ENCODE measurements at regions not wholly inside any gene's neighbourhood (a gene's known extent, or its start where the extent isn't known, plus 50 kb on each side); places are given as distances from the start of the nearest gene placed in this dataset.

DNA sequence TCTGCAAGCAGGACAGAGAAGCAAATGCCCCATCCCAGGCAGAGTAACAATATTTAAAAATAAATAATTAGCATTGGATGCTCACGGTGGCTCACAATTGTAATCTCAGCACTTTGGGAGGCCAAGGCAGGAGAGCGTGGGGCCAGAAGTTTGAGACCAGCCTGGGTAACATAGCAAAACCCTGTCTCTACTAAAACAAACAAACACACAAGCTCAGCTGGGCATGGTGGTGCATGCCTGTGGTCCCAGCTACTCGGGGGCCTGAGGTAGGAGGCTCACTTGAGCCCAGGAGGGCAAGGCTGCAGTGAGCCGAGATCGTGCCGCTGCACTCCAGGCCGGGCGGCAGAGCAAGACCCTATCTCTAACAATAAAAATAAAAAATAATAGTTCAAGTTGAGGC lies 74.7 kb upstream of the NCOR2 start:
- Histone ChIP-seq H3K9me2 (ENCODE audit: insufficient read depth) (no peaks in the 10 kb centered on the region), H3K4me1 (replicated peaks; ENCODE audit: insufficient read depth) (peaks cover 37% of the 10 kb centered on the region), H3K4me2 (no peak overlapping the region), H4K20me1 (ENCODE audit: insufficient read depth) (no peaks in the 10 kb centered on the region), H3K36me3 (ENCODE audit: low read depth) (no peaks in the 10 kb centered on the region), H3F3A (ENCODE audit: insufficient read depth, low read depth) (peaks cover 21% of the 10 kb centered on the region), H3K27me3 (ENCODE audit: insufficient read depth, low read depth) (no peaks in the 10 kb centered on the region), H3K4me3 (no peak overlapping the region), H3K9me3 (ENCODE audit: insufficient read depth, low read depth) (no peaks in the 10 kb centered on the region), H3K27ac (no peak overlapping the region), H3K79me2 (ENCODE audit: low read depth) (no peaks in the 10 kb centered on the region), H2AFZ (no peak overlapping the region)
- ChIA-PET CTCF (no interaction called here), POLR2A (ENCODE audit: unreplicated experiment) (no interaction called here)
- intact Hi-C loops (cut with micrococcal nuclease; ENCODE audit: unreplicated experiment) = no loop called here
- no peak for DNase-seq
- TF ChIP-seq EZH2 (IDR thresholded peaks at IDR 0.05; ENCODE audit: low read depth) = no peak
- TF ChIP-seq, protein P1, sequence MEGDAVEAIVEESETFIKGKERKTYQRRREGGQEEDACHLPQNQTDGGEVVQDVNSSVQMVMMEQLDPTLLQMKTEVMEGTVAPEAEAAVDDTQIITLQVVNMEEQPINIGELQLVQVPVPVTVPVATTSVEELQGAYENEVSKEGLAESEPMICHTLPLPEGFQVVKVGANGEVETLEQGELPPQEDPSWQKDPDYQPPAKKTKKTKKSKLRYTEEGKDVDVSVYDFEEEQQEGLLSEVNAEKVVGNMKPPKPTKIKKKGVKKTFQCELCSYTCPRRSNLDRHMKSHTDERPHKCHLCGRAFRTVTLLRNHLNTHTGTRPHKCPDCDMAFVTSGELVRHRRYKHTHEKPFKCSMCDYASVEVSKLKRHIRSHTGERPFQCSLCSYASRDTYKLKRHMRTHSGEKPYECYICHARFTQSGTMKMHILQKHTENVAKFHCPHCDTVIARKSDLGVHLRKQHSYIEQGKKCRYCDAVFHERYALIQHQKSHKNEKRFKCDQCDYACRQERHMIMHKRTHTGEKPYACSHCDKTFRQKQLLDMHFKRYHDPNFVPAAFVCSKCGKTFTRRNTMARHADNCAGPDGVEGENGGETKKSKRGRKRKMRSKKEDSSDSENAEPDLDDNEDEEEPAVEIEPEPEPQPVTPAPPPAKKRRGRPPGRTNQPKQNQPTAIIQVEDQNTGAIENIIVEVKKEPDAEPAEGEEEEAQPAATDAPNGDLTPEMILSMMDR (conservative IDR thresholded peaks at IDR 0.05) = no peak
- BruUV-seq (replicated peaks) = no TSS peak

DNA sequence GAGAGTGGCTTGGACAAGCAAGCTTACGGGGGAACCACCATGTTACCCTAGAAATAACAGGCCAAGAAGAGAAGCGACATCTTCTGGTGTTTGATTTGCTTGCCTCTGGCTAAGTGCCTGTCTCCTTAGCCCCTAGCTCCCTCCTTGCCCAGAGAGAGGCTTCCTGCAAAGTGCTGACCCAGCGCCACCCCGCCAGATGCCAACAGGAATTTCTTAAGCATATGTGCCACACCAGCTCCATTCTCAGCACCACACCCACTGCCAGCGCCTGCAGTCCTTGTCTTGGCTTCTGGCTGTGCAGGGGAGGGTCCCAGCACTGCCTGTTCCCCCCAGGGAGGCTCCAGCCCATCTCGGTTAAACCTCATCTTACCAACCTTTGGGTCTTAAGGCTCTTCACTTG lies 74.2 kb upstream of the NCOR2 start:
- TF ChIP-seq, protein P1 (conservative IDR thresholded peaks at IDR 0.05) = no peak
- no peak for TF ChIP-seq EZH2 (IDR thresholded peaks at IDR 0.05; ENCODE audit: low read depth)
- CTCF ChIA-PET = no interaction called here
- Histone ChIP-seq H3K4me2 (no peak overlapping the region), H3F3A (ENCODE audit: insufficient read depth, low read depth) (peaks cover 26% of the 10 kb centered on the region), H4K20me1 (ENCODE audit: insufficient read depth) (no peaks in the 10 kb centered on the region), H2AFZ (no peak overlapping the region), H3K4me3 (no peak overlapping the region), H3K36me3 (ENCODE audit: low read depth) (no peaks in the 10 kb centered on the region), H3K9me2 (ENCODE audit: insufficient read depth) (no peaks in the 10 kb centered on the region), H3K27me3 (ENCODE audit: insufficient read depth, low read depth) (no peaks in the 10 kb centered on the region), H3K9me3 (ENCODE audit: insufficient read depth, low read depth) (no peaks in the 10 kb centered on the region), H3K27ac (no peak overlapping the region), H3K79me2 (ENCODE audit: low read depth) (no peaks in the 10 kb centered on the region), H3K4me1 (replicated peaks; ENCODE audit: insufficient read depth) (peaks cover 42% of the 10 kb centered on the region)
- no peak for DNase-seq
- POLR2A ChIA-PET (ENCODE audit: unreplicated experiment) = no interaction called here
- no TSS peak for BruUV-seq (replicated peaks)
- intact Hi-C loops (cut with micrococcal nuclease; ENCODE audit: unreplicated experiment) = no loop called here

DNA sequence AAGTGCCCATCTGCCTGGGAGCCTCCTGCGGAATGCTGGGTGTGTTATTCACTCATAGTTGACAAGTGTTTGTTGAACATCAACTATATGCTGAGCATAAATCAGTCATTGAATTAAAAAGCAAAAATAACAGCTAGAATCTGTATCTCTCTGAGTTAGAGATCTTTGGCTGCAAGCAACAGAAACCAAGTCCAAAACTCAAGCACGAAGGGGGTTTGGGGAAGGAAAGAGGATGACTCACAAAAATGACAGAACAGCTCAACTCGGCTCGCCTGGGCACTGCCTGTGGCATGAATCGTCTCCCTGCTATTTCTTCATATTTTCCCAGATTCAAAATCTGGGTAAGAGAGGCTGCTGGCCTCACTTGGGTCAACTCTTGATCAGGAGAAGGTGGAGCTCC lies 72.6 kb upstream of the NCOR2 start:
- Histone ChIP-seq H3F3A (ENCODE audit: insufficient read depth, low read depth) (peaks cover 42% of the 10 kb centered on the region), H3K4me2 (peak overlapping the region; percentile 58), H2AFZ (no peak overlapping the region), H3K36me3 (ENCODE audit: low read depth) (no peaks in the 10 kb centered on the region), H4K20me1 (ENCODE audit: insufficient read depth) (no peaks in the 10 kb centered on the region), H3K4me1 (replicated peaks; ENCODE audit: insufficient read depth) (peaks cover 58% of the 10 kb centered on the region), H3K27ac (peak overlapping the region; percentile 88), H3K27me3 (ENCODE audit: insufficient read depth, low read depth) (no peaks in the 10 kb centered on the region), H3K79me2 (ENCODE audit: low read depth) (no peaks in the 10 kb centered on the region), H3K9me3 (ENCODE audit: insufficient read depth, low read depth) (0 out of 2 replicates have a peak, but pooled peaks cover 9% of the 10 kb centered on the region), H3K4me3 (no peak overlapping the region), H3K9me2 (ENCODE audit: insufficient read depth) (no peaks in the 10 kb centered on the region)
- BruUV-seq (replicated peaks) = no TSS peak
- TF ChIP-seq, protein P1 (conservative IDR thresholded peaks at IDR 0.05) = no peak
- no peak for TF ChIP-seq EZH2 (IDR thresholded peaks at IDR 0.05; ENCODE audit: low read depth)
- POLR2A ChIA-PET (ENCODE audit: unreplicated experiment) = interaction anchor here (0.6 to 0.7 kb wide), 2 partner anchors 121 to 128 kb away, joined by 3 to 5 read pairs; no protein-coding TSS in a partner anchor
- CTCF ChIA-PET = no interaction called here
- DNase-seq = peak; percentile 52 to 85
- intact Hi-C loops (cut with micrococcal nuclease; ENCODE audit: unreplicated experiment) = loop anchor here (1.0 kb wide), 1 partner anchor 41 kb away; no protein-coding TSS in a partner anchor
